ENCODE measurements at regions not wholly inside any gene's neighbourhood (a gene's known extent, or its start where the extent isn't known, plus 50 kb on each side); places are given as distances from the start of the nearest gene placed in this dataset.
"Not testable (repeated sequence)": the region's sequence is repeated elsewhere in the genome, so short reads cannot be mapped to it uniquely, and the experiment has no call there.

DNA sequence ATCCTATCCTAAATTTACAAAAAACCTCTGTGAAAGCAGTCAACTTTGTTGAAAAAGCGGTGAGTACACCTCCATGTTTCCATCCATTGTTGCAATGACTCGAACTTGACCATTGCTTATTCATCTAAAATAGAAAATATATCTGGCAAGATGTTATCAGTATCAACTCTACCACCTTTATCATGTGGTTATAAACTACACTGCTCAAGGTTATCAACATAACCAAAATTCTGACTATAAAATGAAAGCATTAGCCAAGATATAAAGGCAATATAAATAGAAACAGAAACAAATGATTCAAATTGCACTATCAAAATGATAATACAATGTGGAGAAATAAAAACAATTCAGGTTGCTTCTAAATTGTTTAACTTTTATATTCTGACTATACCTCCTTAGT, 150.0 kb downstream of the AVL9 start:
- not testable (repeated sequence) for DNase-seq

DNA sequence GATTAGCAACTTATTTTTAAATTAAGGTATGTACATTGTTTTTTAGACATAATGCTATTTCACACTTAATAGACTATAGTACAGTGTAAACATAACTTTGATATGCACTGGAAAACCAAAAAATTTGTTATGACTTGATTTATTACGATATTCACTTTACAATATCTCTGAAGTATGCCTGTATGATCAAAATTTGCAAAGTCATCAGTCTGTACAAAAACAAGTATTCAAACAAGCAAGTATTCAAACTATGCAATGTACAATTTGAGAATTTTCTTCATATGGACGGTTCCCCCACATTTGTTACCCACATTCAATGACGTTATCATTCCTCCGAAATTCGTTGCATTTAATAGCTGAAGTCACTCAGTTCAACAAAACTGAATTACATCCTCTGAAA, 147.9 kb downstream of the AVL9 start:
- no peak for DNase-seq

DNA sequence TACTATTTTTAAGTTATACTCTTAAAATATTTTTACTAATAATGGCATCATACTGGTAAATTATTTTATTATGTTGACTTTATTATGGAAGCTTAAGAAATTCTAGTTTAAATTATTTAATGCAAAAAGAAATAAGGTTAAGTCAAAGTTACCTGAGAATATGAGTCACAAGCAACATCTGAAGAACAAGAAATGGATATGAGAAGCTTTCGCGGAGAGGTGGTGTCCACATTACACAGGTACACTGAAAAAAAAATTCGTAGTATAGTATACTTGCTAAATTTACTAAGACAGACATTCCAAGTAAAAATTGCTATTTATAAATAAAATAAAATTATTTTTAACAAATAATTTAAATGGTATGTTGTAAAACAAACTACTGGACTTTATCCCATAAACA, 143.8 kb downstream of the AVL9 start:
- DNase-seq = no peak

DNA sequence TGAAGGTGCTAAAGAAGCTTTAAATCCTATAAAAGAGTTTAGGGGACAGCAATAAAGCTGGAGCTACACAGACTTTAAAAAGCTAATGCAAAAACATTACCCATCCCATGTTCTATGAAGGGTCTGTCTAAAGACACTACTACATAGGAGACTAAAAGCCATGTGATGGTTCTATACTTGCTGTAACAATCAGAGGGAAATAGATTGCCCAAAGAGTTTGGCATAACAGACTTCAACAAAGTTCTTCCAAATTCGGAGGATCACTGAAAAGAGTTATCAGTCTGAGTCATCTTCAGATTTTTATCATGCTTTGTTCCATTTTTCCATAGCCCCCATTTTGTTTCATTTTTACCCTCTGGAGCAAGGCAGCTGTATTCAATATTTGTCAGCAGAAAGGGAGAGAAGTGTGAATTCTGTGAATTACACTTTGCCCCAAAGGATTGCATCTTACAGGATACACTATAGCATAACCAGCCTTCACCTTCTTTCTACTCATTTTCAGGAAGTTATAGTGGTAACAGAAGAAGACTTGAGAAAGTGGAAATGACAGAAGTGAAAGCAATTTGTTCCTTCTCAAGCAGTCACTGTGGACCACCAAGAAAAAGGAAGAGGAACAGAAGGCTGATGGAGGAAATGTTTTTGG, 143.3 kb downstream of the AVL9 start:
- not testable (repeated sequence) for DNase-seq
